ENCODE measurements at regions not wholly inside any gene's neighbourhood (a gene's known extent, or its start where the extent isn't known, plus 50 kb on each side); places are given as distances from the start of the nearest gene placed in this dataset.

DNA sequence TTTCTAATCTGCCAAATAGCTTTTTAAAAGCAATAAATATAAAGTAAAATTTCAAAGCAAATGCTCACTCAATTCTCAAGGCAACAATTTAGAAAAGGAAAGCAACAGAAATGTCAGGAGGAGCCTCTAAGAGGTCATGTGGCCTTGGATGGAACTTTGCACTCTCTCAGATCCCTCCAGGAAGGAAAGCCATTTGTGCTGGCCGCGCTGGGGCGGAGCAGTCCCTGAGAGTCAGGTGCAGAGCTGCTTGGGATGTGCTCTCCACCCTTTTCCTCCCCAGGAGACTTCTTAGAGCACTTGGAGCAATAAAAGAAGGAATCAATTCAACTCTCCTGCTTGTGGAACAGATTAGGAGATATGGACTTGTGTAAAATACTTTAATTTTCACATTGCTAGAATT is 379.8 kb upstream of the LINC00305 start:
- DNase-seq = no peak

DNA sequence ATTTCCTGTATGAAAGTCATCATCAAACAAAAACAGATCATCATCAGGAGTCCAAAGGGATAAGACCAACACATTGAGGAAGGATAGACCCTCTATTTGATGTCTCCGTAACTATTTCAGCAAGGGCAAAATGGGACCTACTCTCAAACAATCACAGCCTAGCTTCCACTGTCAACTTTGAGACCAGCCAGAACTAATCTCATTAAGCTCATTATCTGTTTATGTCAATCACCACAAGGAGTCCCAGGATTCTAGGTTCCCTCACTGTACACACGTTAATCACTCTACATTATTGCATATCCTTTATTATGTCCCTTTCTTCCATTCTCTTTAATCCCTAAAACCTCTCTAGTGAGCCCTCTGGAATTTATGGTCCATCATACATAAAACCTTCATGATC is 370.3 kb upstream of the LINC00305 start:
- DNase-seq = no peak

DNA sequence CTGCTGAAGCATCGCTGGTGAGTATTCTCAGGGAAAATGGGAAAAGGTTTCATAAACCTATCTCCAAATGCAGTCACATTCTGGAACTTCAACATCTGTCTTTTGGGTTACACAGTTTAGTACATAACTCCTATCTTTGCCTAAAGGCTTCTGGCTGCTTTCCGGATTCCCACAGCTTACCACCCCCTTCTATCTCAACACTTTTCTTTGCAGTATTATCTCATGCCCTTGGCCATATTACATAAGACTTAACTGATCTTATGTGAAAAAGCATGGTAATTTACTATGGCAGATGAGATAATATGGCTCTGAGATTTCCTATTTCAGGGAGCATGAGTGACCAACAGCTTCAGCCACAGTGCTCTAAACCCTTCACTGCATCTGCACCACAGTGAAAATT is 369.3 kb upstream of the LINC00305 start:
- no peak for DNase-seq

DNA sequence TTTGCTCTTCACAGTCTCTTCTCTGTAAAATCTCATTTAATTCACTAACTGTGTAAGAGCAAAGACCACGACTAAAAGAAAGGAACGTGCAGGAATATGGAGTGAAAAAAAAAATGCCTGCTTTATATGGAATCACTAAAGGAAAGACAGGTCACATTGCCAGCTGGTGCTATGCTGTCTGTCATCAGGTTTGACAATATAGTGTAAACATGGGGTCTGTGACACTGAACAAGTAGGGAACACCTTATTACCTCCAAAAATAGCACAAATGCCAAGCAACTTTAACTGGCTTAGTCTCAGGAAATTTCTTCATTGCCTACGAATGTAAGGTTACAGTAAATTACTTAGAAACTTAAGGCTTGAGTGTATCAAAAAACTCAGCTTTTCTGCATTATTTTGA is 364.5 kb upstream of the LINC00305 start:
- no peak for DNase-seq

DNA sequence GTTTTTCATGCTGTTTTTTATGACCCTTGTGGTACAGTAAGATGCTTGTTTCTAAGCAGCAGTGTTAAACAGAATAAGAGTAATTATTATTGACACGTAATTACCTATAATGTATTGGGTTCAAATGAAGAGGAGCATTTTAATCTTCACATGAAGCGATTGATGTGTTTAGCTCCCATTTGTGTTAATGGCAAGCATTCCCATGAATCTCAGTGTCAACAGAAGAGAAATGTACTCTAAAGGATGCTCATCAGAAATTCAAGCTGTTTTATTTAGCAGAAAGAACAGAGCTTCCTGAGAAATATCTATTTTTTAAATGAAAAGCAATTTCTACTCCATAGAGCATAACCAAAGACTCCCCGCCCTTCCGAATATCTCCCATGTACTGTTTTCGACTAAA is 341.3 kb upstream of the LINC00305 start:
- DNase-seq = no peak

DNA sequence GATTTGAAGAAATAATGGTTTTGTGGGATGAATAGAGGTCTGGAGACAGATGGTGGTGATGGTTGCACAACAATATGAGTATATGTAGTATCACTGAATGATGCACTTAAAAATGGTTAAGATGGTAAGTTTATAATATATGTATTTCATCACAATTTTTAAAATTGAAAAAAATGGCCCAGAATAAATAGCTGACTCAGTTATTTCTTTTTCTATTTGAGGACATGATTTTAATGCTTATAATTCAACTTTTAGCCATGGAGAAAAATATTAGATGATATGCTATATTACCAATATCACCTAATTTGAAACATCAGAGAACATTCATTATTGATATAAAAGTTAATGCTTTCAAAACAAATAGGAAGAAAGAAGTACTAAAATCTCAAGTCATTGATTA is 339.8 kb upstream of the LINC00305 start:
- no peak for DNase-seq

DNA sequence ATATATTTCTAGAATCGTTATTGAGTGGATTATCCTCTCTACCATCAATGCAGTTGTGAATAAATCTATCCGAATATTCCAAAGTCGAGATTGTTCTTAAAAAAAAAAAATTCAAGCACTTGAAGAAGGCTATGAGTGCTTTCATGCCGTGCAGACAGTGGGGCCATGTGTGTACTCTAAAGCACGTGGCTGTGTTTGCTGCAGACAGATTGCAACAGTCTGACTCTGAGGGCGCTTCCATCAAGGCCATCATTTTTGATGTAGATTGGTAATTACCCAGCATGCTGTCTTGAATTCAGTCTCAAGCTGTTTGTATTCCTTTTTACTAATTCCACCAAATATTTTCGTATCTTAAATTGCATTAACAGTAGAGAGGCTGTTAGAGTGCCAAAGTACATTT is 325.9 kb upstream of the LINC00305 start:
- DNase-seq = no peak

DNA sequence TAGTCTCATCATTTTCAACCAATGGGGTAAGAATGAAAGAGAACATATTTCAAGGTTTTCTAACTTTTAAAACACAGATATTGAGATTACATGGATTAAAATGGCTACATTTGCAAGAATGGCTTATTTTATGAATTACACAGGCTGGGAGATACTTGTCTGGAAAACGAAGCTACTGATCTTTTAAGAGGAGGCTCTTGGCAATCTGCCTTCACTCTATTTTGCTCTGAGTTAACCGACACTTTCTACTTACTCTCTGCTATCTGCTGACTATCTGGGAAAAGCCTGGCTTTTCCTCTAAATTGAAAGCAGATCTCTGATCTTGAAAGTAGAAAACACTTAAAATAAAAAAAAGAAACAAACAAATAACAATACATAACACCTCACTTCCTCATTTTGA is 325.4 kb upstream of the LINC00305 start:
- no peak for DNase-seq

DNA sequence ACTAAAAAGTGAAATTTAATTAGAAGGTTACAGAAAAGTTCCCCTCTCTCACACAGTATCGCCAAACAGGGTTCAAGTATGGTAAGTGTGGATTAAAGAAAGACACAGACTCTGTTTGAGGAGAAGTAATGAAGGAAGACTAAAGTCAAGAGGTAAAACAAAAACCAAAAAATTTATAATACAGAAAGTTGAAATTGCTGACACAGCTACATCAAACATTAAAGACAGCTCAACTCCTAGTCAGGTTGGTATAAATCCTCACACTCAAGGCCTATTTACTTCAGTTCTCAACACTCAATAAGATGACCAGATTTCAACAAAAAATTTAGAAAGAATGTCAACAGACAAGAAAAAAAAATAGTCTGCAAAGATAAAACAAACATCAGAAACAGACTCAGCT is 300.5 kb upstream of the LINC00305 start:
- DNase-seq = no peak

DNA sequence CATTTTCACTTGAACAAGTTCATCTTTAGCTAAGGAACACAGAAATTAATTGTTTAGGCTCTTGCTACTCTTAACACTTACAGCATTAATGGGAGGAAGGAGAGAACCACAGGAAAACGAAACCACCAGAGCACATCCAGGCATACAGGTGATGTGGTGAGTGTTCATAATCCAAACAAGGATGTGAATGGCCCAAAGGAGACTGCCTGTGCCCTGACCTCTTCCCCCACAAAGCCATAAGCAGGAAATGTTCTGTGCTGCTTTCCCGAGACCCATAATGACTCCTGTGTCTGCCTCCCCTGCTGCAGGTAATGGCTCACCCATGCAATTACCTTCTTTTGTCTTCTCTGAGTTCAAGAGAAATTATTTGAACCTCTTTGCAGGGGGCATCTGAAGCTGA is 295.9 kb upstream of the LINC00305 start:
- DNase-seq = no peak

DNA sequence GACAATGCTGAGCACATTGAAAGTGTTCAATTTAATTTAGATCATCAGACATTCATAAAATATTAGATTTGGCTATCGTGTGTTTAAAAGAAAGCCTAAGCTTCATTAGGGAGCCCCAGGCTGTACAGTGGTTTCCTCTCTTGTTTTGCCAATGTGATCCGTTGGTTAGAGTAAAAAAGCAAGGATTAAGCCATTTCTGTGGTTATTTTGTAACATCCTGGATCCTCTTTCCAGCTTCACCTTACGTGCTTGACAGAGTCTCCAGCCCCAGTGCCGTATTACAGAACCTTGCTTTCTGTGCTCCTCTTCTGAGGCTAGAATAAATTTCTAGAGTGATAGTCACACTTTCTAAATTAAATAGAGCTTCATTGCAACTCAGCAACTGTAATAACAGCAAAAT is 289.3 kb upstream of the LINC00305 start:
- no peak for DNase-seq

DNA sequence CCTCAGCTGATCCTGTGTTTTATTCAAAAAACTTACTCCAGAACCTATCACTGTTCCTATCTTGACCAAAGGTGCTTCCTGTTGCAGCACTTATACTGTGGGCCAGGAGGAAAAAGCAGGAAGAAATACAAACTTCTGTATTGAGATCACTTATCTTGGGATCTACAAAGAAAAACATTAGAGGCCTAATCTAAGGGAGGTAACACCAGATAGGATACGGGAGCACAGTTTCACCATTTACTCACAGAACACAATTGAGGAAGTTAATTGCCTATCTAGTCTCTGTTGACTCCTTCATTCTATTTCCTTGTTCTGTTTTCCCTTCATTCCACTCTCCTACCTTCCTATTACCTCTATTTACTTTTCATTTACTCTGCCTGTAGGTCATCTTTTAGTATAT is 287.2 kb upstream of the LINC00305 start:
- DNase-seq = no peak

DNA sequence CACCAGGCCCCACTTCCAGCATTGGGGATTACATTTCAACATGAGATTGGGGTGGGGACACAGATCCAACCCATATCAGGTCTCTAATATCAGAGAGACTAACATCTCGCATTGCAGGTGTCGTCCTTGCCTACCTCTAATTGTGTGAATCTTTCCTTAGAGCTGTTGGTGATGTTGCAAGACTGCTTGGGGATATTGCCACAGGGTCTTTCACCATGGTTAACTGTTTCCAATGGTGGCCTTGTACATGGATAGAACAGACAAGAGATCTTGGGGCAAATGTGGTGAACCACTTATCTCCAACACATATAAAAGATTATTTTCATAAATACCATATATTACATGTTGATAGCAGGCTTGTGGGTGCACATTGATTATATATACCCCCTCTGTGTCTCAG is 270.3 kb upstream of the LINC00305 start:
- no peak for DNase-seq

DNA sequence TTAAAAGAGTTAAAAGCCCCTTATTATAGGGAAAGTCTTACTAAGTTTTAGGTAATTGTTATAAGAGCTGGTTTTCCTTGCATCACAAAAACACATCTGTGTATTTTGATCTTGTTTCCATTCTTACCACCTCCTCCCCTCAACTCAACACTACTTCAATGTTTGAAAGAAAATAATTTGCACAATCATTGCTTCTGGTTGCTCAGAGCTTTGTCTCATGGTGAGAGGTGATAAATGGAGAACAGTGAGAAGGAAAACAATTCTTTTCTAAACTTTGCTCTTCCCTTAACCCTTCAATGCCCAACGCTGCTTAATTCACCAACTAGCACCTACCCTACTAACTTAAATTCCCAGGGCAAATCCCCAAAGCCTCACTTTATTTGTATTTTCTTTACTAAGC is 268.1 kb upstream of the LINC00305 start:
- no peak for DNase-seq

DNA sequence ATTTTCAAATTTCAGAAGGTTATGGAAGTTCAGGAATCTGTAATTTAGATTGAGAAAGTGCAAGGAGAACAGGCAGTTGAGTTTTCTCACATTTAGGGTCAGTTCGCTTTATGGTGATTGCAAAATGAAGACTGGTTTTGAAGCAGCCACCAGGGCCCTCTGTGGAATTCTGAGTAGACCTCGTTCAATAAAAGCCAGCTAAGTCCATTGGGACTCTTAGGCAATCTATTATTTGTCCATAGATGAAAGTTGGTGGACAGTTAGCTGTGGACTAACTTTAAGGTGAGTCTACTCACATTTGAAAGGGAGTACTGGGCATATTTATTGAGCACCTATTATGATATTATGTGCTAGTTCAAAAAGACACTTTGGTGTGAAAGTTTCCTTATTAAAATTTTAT is 266.3 kb upstream of the LINC00305 start:
- no peak for DNase-seq

DNA sequence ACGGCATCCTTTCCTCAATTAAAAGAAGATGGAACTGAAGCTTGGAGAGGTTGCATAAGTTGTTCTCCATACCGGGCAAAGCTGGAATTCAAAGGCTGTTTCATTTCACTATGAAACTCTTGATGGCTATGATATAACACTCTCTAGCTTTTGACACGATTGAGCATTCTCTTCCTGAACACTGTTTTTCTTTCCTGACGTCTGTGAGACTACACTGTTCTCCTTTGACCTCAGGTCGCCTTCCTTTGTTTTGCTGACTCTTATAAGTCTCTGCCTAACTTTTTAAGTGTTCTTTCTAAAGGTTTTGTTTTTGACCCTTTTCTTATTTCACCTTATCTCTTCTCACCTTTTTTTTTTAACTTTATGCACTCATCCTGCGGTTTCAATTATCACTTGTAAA is 261.8 kb upstream of the LINC00305 start:
- DNase-seq = no peak

DNA sequence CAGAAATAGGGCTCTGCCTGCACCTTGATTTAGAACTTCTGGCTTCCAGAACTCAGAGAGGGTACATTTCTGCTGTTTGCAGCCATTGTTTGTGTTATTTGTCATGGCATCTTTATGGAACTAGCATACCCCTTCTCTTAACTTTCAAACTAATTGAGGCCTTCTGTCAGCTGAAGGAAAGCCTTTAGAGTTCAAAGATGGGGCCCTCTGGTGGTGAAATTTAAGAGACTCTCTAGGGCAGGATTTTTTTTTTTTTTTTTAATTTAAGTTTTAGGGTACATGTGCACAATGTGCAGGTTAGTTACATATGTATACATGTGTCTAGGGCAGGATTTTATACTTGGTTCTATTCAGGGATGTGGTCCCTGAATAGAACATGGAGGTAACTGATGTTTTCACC is 260.6 kb upstream of the LINC00305 start:
- DNase-seq = no peak

DNA sequence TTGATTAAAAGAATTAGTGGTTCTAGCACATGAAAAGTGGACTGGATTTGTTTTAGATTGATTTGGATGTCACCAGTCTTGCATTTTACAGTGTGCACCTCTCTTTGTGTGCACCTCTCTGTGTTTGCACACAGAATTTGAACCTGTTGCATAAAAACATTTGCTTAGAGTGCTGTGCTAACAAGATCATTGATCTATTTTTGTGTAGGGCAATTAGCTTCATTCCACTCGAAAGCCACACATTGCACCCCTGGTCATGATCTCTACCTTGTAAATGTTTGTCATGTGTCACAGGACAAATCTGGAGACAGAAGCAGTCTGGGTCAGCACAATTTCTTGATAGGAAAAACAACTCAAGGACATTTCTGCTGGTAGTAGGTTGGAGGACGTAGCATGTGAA is 258.7 kb upstream of the LINC00305 start:
- DNase-seq = no peak

DNA sequence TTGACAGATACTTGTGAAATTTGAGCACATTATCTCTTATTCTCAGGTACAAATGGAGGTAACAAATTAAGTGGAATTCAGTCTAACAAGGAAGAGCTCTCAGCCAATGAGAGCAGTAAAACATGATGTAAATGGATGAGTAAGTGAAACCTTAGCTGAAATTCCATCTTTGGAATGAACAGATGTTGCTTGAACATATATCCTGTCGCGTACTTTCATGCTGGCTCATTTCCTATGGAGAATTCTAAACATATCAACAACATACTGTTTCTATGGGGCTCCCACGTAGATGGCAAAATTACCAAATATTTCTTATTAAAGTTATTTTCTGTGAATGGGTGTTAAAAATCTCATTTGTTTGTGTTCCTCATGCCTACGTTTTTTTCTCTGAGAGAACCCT is 256.3 kb upstream of the LINC00305 start:
- DNase-seq = no peak

DNA sequence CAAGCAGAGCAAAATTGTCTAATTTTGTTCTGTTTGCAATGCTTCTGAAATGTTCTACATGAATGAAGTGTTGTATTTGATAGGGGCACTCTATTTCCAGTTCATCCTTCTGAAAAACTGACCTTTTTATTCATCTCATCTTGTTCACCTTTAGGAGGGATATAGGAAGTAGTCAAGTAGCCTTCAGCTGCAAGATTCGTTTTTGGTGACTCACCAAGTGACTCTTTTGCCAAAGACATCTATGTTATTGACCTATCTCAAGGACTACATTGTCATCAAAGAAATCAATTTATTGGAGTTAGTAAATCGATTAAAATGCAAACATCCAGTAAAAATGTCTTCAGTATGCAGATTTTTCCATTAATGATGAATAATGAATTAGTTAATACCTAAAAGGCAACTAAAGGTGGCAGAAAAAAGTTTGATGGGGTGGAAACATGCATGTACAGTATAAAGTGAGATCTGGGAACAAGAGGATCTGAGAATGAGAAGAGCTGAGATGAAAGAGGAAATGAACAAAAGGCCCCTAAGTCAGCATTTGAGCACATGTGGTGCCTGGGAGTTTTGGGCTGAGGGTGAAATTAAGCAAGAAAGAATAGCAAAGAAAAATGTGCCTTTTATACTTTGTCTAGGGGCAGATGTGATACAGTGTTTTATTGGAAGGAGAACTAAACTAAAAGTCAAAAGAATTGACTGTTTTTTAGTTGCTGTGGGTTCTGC is 255.1 kb upstream of the LINC00305 start:
- no peak for DNase-seq

DNA sequence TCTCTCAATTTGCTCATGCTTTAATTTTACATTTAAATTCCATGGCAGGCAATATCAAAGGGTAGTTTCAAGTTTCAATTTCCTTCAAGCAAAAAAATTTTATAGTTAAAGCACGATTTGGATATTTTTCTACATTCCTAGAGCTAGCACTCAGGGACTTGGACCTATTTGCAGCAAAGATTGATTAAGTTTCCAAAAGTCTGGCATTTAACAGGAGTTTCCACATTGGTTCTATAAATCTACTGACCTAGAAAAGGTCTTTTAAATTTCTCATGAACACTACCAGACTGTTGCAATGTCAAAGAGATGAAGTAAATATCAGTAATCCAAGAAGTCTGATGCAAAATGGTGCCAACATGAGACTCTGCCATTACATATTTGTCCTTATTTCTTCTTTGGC is 253.7 kb upstream of the LINC00305 start:
- DNase-seq = no peak

DNA sequence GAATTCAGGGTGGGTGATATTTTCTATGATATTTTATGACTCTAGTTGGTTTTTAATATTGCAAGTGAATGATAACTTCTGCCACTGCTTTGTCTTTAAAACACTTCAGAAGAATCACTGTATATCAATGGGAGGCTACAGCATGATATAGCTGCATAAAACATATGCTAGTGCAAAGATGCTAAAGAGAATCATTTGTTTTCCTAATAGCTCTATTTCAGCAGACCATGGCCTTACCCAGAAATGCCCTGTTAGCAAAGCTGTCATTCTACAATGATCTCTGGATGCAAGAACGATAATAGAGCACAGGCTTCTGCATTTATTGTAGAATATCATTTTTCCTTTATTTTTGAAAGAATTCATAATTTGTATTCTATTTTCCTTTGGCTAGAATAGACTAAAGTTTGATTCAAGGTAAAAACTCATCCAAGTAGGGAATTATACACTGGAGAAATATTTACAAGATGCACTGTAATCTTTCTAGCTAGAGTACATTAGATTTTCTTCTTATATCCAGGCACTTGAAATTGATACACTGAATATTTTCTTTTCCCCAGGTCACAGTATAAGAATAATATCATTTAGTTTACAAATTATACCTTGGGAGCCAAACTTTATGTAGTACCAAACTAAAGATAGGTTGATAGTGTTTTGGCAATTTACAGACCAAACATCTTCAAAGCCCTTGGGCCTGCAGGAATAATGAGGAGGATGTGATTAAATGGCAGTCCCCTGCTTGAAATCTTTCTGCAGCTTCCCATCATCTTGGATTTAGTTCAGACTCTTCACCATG is 252.6 kb upstream of the LINC00305 start:
- DNase-seq = no peak

DNA sequence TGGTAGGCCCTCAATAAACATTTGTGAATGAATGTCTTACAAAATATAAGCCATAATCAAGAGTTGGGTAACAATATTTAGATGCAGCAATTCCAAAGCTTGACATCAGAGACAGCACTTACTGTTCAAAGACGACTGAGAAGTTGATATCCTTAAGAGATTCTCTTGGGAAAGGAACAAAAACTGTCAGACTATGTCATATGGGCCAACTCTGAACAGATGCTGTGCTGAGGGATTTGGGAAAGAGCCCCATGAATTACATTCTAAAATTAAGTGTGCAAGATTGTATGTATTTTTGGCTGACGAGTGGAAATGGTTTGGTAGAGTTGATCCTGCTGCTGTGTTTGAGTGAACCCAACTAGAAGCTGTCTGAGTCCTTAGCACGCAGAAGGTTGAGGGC is 250.7 kb upstream of the LINC00305 start:
- no peak for DNase-seq

DNA sequence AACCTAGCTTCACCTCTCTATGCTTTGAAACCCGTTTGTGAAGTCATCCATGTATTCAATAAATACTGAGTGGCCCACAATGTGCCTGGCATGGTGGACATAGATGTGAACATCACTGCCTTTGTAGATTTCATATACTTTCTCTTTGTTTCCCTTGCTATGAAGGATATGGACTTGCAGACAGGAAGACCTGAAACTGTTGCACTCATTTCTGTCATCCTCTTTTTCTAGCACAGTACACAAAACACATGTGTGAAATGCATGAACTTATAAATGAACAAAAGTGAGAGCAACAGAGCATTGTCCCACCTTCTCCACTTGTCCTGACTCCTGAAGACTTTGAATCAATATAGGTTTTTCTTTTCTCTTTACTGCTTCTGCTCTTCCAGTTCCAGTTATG is 249.4 kb upstream of the LINC00305 start:
- DNase-seq = no peak

DNA sequence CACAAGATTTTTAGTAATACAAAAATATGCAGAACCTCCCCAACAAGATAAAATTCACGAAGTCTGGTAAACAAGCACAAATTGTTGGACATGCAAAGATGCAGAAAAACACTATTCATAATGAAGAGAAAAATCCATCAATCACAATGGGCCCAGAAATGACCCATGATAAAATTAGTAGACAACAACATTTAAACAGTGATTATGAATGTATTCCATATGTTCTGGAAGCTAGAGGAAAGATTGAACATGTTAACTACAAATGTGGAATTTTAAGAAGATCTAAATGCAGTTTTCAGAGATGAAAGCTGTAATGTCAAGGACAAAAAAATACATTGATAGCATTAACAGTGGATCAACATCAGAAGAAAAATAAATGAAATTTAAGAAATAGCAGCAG is 243.3 kb upstream of the LINC00305 start:
- no peak for DNase-seq

Data from GDM1 (cell line).